ENCODE measurements at regions not wholly inside any gene's neighbourhood (a gene's known extent, or its start where the extent isn't known, plus 50 kb on each side); places are given as distances from the start of the nearest gene placed in this dataset.

DNA sequence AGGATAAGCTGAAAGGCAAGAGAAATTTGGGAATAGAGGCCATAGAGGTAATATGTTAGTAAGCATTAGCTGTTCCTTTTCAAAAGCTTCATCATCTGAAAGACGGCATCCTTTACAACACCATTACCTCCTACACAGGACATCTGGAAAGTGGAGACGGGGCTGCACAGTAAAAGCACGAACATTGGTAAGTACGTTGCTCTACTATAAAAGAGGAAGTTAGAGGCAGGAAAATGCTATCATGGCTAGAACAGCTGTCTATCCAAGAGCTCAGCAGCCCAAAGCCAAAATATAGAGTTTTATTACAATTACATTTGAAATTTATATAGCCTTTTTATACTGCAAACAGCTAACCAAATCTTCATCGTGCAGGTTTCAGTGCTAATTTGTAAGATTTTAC lies 172.3 kb upstream of the GRIP1 start:
- CTCF ChIA-PET (ENCODE audit: low intra/inter-chr PET ratio, low total read pairs), result no interaction called here
- Histone ChIP-seq H3K4me3 (replicated peaks in 1 of 3; ENCODE audit: insufficient read depth in 1 of 3, low read depth in 2 of 3, low read length in 3 of 3) (no peak overlapping the region), H3K27ac (ENCODE audit: extremely low read length, insufficient read depth, low read length) (no peak overlapping the region), H3K9me3 (ENCODE audit: low read length) (no peaks in the 10 kb centered on the region), H4K20me1 (ENCODE audit: insufficient read depth, low read length) (no peaks in the 10 kb centered on the region), H3K4me1 (ENCODE audit: insufficient read depth, low read length) (no peaks in the 10 kb centered on the region), H3K9ac (ENCODE audit: insufficient read depth, low read depth, low read length) (no peak overlapping the region), H3K27me3 (ENCODE audit: control insufficient read depth in 1 of 2, insufficient read depth in 2 of 2, low read length in 2 of 2) (no peaks in the 10 kb centered on the region), H3K4me2 (ENCODE audit: low read depth, low read length) (no peak overlapping the region), H2AFZ (ENCODE audit: low read length) (no peak overlapping the region), H3K36me3 (replicated peaks in 1 of 2; ENCODE audit: control insufficient read depth in 1 of 2, insufficient read depth in 2 of 2, low read length in 2 of 2) (no peaks in the 10 kb centered on the region), H3K79me2 (ENCODE audit: insufficient read depth, low read length) (no peaks in the 10 kb centered on the region)
- no TSS peak for BruUV-seq (replicated peaks)
- 10% methylated on average over 5 of the region's 5 CpGs for WGBS (ENCODE audit: low lambda C conversion rate)
- POLR2A ChIA-PET, result no interaction called here
- TF ChIP-seq FOXJ3 (CRISPR knock-in tag; IDR thresholded peaks at IDR 0.05; ENCODE audit: borderline replicate concordance) (no peak), ZNF207 (IDR thresholded peaks at IDR 0.05; ENCODE audit: borderline replicate concordance) (no peak), SKI (IDR thresholded peaks at IDR 0.05; ENCODE audit: partially characterized antibody) (no peak), HHEX (CRISPR knock-in tag; IDR thresholded peaks at IDR 0.05) (no peak), REXO4 (CRISPR knock-in tag; IDR thresholded peaks at IDR 0.05; ENCODE audit: borderline replicate concordance) (no peak), CAMTA2 (CRISPR knock-in tag; IDR thresholded peaks at IDR 0.05; ENCODE audit: borderline replicate concordance) (no peak), ZFY (CRISPR knock-in tag; IDR thresholded peaks at IDR 0.05) (no peak), HCFC1 (IDR thresholded peaks at IDR 0.05; ENCODE audit: low read depth, low read length) (no peak), JDP2 (CRISPR knock-in tag; IDR thresholded peaks at IDR 0.05; ENCODE audit: borderline replicate concordance) (no peak), ESRRA (CRISPR knock-in tag; IDR thresholded peaks at IDR 0.05; ENCODE audit: low read depth) (no peak), ZNF101 (CRISPR knock-in tag; IDR thresholded peaks at IDR 0.05; ENCODE audit: borderline replicate concordance, low read depth) (no peak)
- TF ChIP-seq, protein P1, sequence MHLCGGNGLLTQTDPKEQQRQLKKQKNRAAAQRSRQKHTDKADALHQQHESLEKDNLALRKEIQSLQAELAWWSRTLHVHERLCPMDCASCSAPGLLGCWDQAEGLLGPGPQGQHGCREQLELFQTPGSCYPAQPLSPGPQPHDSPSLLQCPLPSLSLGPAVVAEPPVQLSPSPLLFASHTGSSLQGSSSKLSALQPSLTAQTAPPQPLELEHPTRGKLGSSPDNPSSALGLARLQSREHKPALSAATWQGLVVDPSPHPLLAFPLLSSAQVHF (CRISPR knock-in tag; IDR thresholded peaks at IDR 0.05), result no peak
- TF ChIP-seq, protein P2, sequence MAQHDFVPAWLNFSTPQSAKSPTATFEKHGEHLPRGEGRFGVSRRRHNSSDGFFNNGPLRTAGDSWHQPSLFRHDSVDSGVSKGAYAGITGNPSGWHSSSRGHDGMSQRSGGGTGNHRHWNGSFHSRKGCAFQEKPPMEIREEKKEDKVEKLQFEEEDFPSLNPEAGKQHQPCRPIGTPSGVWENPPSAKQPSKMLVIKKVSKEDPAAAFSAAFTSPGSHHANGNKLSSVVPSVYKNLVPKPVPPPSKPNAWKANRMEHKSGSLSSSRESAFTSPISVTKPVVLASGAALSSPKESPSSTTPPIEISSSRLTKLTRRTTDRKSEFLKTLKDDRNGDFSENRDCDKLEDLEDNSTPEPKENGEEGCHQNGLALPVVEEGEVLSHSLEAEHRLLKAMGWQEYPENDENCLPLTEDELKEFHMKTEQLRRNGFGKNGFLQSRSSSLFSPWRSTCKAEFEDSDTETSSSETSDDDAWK (CRISPR knock-in tag; IDR thresholded peaks at IDR 0.05), result no peak
- TF ChIP-seq, protein P3, sequence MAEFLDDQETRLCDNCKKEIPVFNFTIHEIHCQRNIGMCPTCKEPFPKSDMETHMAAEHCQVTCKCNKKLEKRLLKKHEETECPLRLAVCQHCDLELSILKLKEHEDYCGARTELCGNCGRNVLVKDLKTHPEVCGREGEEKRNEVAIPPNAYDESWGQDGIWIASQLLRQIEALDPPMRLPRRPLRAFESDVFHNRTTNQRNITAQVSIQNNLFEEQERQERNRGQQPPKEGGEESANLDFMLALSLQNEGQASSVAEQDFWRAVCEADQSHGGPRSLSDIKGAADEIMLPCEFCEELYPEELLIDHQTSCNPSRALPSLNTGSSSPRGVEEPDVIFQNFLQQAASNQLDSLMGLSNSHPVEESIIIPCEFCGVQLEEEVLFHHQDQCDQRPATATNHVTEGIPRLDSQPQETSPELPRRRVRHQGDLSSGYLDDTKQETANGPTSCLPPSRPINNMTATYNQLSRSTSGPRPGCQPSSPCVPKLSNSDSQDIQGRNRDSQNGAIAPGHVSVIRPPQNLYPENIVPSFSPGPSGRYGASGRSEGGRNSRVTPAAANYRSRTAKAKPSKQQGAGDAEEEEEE (CRISPR knock-in tag; IDR thresholded peaks at IDR 0.05; ENCODE audit: borderline replicate concordance), result no peak
- TF ChIP-seq, protein P4, sequence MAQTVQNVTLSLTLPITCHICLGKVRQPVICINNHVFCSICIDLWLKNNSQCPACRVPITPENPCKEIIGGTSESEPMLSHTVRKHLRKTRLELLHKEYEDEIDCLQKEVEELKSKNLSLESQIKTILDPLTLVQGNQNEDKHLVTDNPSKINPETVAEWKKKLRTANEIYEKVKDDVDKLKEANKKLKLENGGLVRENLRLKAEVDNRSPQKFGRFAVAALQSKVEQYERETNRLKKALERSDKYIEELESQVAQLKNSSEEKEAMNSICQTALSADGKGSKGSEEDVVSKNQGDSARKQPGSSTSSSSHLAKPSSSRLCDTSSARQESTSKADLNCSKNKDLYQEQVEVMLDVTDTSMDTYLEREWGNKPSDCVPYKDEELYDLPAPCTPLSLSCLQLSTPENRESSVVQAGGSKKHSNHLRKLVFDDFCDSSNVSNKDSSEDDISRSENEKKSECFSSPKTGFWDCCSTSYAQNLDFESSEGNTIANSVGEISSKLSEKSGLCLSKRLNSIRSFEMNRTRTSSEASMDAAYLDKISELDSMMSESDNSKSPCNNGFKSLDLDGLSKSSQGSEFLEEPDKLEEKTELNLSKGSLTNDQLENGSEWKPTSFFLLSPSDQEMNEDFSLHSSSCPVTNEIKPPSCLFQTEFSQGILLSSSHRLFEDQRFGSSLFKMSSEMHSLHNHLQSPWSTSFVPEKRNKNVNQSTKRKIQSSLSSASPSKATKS (CRISPR knock-in tag; IDR thresholded peaks at IDR 0.05), result no peak
- FAIRE-seq (no peak), ATAC-seq (no peak), DNase-seq (ENCODE audit: low spot score) (no peak)
- in situ Hi-C loops (cut with HindIII; ENCODE audit: extremely low pct_ligation_motif_present, low pct_unique_long_range_greater_than_20kb), result no loop called here
- intact Hi-C loops (cut with micrococcal nuclease; ENCODE audit: unreplicated experiment), result no loop called here

All from HepG2 (cell line).